Liver (tissue), 3 donors: ENCODE measurements at regions not wholly inside any gene's neighbourhood (a gene's known extent, or its start where the extent isn't known, plus 50 kb on each side); places are given as distances from the start of the nearest gene placed in this dataset.

Source experiments
- ATF3 ChIP-seq: IDR thresholded peaks from 2 replicates; pipeline ENCODE4 v1.6.1; 2016; ENCODE audit warnings: antibody characterized with exemption
- CTCF ChIP-seq: fragments of 150-350 bp; IDR thresholded peaks from 2 replicates; pipeline ENCODE4 v1.5.1; 2017; ENCODE audit warnings: improper control_type of control experiment, low read depth, low read length; ENCODE audit not compliant: missing input control
- EGR1 ChIP-seq, 2 donors: IDR thresholded peaks; 2 replicates each; pipeline ENCODE4 v1.6.1; 2016 to 2018; ENCODE audit warnings: antibody characterized with exemption in 2 of 2, low read depth in 2 of 2
- GABPA ChIP-seq, 2 donors: IDR thresholded peaks in 1 of 2; conservative IDR thresholded peaks in 1 of 2; 2 replicates each; pipeline ENCODE4 v1.6.1; 2016; ENCODE audit warnings: antibody characterized with exemption in 2 of 2, mild to moderate bottlenecking in 1 of 2, moderate library complexity in 1 of 2
- HNF4A ChIP-seq, 2 donors: conservative IDR thresholded peaks; 2 replicates each; pipeline ENCODE4 v1.6.1; 2016; ENCODE audit warnings: antibody characterized with exemption in 2 of 2, mild to moderate bottlenecking in 2 of 2
- HNF4G ChIP-seq: IDR thresholded peaks from 2 replicates; pipeline ENCODE4 v1.6.1; 2016; ENCODE audit warnings: antibody characterized with exemption
- JUND ChIP-seq, 2 donors: IDR thresholded peaks; 2 replicates each; pipeline ENCODE4 v1.6.1; 2016; ENCODE audit warnings: antibody characterized with exemption in 2 of 2
- RAD21 ChIP-seq, 2 donors: IDR thresholded peaks; 2 replicates each; pipeline ENCODE4 v1.6.1; 2016; ENCODE audit warnings: antibody characterized with exemption in 2 of 2, mild to moderate bottlenecking in 2 of 2
- REST ChIP-seq: IDR thresholded peaks from 2 replicates; pipeline ENCODE4 v1.6.1; 2016; ENCODE audit warnings: antibody characterized with exemption, mild to moderate bottlenecking
- RXRA ChIP-seq, 2 donors: IDR thresholded peaks; 2 replicates each; pipeline ENCODE4 v1.6.1; 2017 to 2018; ENCODE audit warnings: antibody characterized with exemption in 2 of 2, mild to moderate bottlenecking in 1 of 2
- TAF1 ChIP-seq: conservative IDR thresholded peaks from 2 replicates; pipeline ENCODE4 v1.6.1; 2016; ENCODE audit warnings: antibody characterized with exemption, mild to moderate bottlenecking
- YY1 ChIP-seq: IDR thresholded peaks from 2 replicates; pipeline ENCODE4 v1.6.1; 2016; ENCODE audit warnings: antibody characterized with exemption, mild to moderate bottlenecking
- donor health status: healthy.
- donor health status: healthy.

- no peak for TF ChIP-seq CTCF
- TF ChIP-seq EGR1 (IDR thresholded peaks at IDR 0.05; ENCODE audit: low read depth in 2 of 2), result no peak
- no peak for TF ChIP-seq REST
- TF ChIP-seq GABPA (IDR thresholded peaks at IDR 0.05 in 1 of 2, conservative IDR thresholded peaks at IDR 0.05 in 1 of 2), result no peak
- TF ChIP-seq RAD21 (IDR thresholded peaks at IDR 0.05), result no peak
- TF ChIP-seq TAF1, result no peak
- TF ChIP-seq HNF4A (conservative IDR thresholded peaks at IDR 0.05), result no peak
- no peak for TF ChIP-seq RXRA (IDR thresholded peaks at IDR 0.05)
- TF ChIP-seq ATF3, result no peak
- no peak for TF ChIP-seq YY1
- TF ChIP-seq HNF4G, result no peak
- TF ChIP-seq JUND (IDR thresholded peaks at IDR 0.05), result no peak
Measured at GRCh38 chr1:213549982-213550381, 437.8 kb upstream of the PROX1 start.
